H1 (cell line): ENCODE measurements at regions not wholly inside any gene's neighbourhood (a gene's known extent, or its start where the extent isn't known, plus 50 kb on each side); places are given as distances from the start of the nearest gene placed in this dataset.

Source experiments
- CTCF ChIA-PET: fragments of 300-600 bp; sonication (Branson Sonifier 250); formaldehyde crosslinking; loops from one replicate; lab custom pipeline; 2021; ENCODE audit not compliant: partially characterized antibody; lab: Charles Lee
- POLR2A ChIA-PET: fragments of 300-600 bp; sonication (Branson Sonifier 250); formaldehyde crosslinking; loops from one replicate; lab custom pipeline; 2021; ENCODE audit warnings: inconsistent platforms; ENCODE audit not compliant: partially characterized antibody; lab: Charles Lee
- DNase-seq, 2 experiments: peaks; one replicate each; pipeline versions ENCODE4 v3.0.0 to v3.0.0-alpha.2; 2010 to 2022; ENCODE audit warnings: low spot score in 2 of 2, low read depth in 1 of 2, mixed read lengths in 1 of 2
- FAIRE-seq: peaks from 2 replicates; lab custom pipeline; 2011; peaks lifted over from hg19 to GRCh38; lab: Jason Lieb, UNC
- H2AFZ ChIP-seq: 2 replicates; pipeline ENCODE4 v1.8.1; 2012; ENCODE audit warnings: low read length, inconsistent platforms
- H2AK5ac ChIP-seq: 2 replicates; pipeline ENCODE4 v1.6.1; 2013; ENCODE audit warnings: low read depth, low read length
- H2BK120ac ChIP-seq: replicated peaks from 2 replicates; pipeline ENCODE3; 2013; ENCODE audit warnings: low read depth, low read length, inconsistent platforms
- H2BK12ac ChIP-seq: 2 replicates; pipeline ENCODE4 v1.6.1; 2013; ENCODE audit warnings: low read depth, low read length
- H2BK15ac ChIP-seq: 2 replicates; pipeline ENCODE4 v1.6.1; 2013; ENCODE audit warnings: low read length
- H2BK20ac ChIP-seq: 2 replicates; pipeline ENCODE4 v1.6.1; 2013; ENCODE audit warnings: low read length
- H2BK5ac ChIP-seq: 2 replicates; pipeline ENCODE4 v1.6.1; 2013; ENCODE audit warnings: low read depth, low read length
- H3K14ac ChIP-seq: 2 replicates; pipeline ENCODE4 v1.6.1; 2013; ENCODE audit warnings: inconsistent platforms; ENCODE audit not compliant: insufficient read length
- H3K18ac ChIP-seq: 2 replicates; pipeline ENCODE4 v1.6.1; 2013; ENCODE audit warnings: low read length; ENCODE audit errors: extremely low read depth
- H3K23ac ChIP-seq: 2 replicates; pipeline ENCODE4 v1.6.1; 2013; ENCODE audit warnings: inconsistent platforms; ENCODE audit not compliant: insufficient read length
- H3K23me2 ChIP-seq: 2 replicates; pipeline ENCODE4 v1.6.1; 2013; ENCODE audit warnings: low read depth, low read length
- H3K27ac ChIP-seq: 2 replicates; pipeline ENCODE4 v1.6.1; 2011; ENCODE audit warnings: low read depth, low read length, inconsistent platforms
- H3K27me3 ChIP-seq, 4 experiments: replicated peaks in 1 of 4; 1 replicate in 1 of 4; 2 replicates in 3 of 4; pipeline versions ENCODE4 v1.6.1 to v1.8.1; 2011 to 2013; ENCODE audit warnings: low read length in 3 of 4, mild to moderate bottlenecking in 3 of 4, inconsistent platforms in 2 of 4, mixed read lengths in 2 of 4, moderate library complexity in 1 of 4; ENCODE audit not compliant: control insufficient read depth in 3 of 4, insufficient read depth in 3 of 4; ENCODE audit errors: extremely low read depth in 1 of 4
- H3K36me3 ChIP-seq, 4 experiments: 2 replicates each; pipeline versions ENCODE4 v1.6.1 to v1.8.1; 2011 to 2013; ENCODE audit warnings: mild to moderate bottlenecking in 4 of 4, low read length in 3 of 4, moderate library complexity in 2 of 4, control low read depth in 1 of 4, inconsistent platforms in 1 of 4; ENCODE audit not compliant: insufficient read depth in 4 of 4, control insufficient read depth in 2 of 4
- H3K4ac ChIP-seq: replicated peaks from 2 replicates; pipeline ENCODE3; 2013; ENCODE audit warnings: low read length, low read depth, mixed read lengths, inconsistent platforms; ENCODE audit not compliant: insufficient read length
- H3K4me1 ChIP-seq, 4 experiments: replicated peaks in 1 of 4; 1 replicate in 1 of 4; 2 replicates in 3 of 4; pipeline versions ENCODE4 v1.6.1 to v1.8.1; 2011 to 2013; ENCODE audit warnings: low read length in 3 of 4, inconsistent platforms in 2 of 4, mixed read lengths in 1 of 4; ENCODE audit not compliant: insufficient read depth in 4 of 4, control insufficient read depth in 3 of 4
- H3K4me2 ChIP-seq, 2 experiments: 2 replicates each; pipeline versions ENCODE4 v1.6.1 to v1.8.1; 2011 to 2013; ENCODE audit warnings: low read depth in 2 of 2, low read length in 2 of 2, control low read depth in 1 of 2, inconsistent platforms in 1 of 2, mild to moderate bottlenecking in 1 of 2; ENCODE audit not compliant: insufficient read depth in 1 of 2
- H3K4me3 ChIP-seq, 4 experiments: fragments of 200-600, 300-600 bp in 1 of 4; sonication (generic), shearing (Covaris generic), sonication (Bioruptor Twin) in 1 of 4; 2 replicates each; pipeline versions ENCODE4 v1.5.1 to v1.8.1; 2011 to 2016; ENCODE audit warnings: low read length in 4 of 4, low read depth in 3 of 4, control low read depth in 2 of 4, inconsistent platforms in 2 of 4, mild to moderate bottlenecking in 2 of 4, mixed read lengths in 1 of 4, moderate library complexity in 1 of 4; ENCODE audit not compliant: insufficient read depth in 2 of 4; ENCODE audit errors: extremely low read depth in 1 of 4
- H3K56ac ChIP-seq: replicated peaks from 2 replicates; pipeline ENCODE3; 2013; ENCODE audit warnings: low read depth, mild to moderate bottlenecking, mixed read lengths, low read length, inconsistent platforms; ENCODE audit not compliant: insufficient read length
- H3K79me1 ChIP-seq: 2 replicates; pipeline ENCODE4 v1.6.1; 2013; ENCODE audit warnings: low read depth, low read length, control low read depth
- H3K79me2 ChIP-seq, 2 experiments: 2 replicates each; pipeline versions ENCODE4 v1.6.1 to v1.8.1; 2012 to 2013; ENCODE audit warnings: low read length in 2 of 2, mild to moderate bottlenecking in 2 of 2, inconsistent platforms in 1 of 2; ENCODE audit not compliant: insufficient read depth in 2 of 2, control insufficient read depth in 1 of 2
- H3K9ac ChIP-seq, 4 experiments: replicated peaks in 1 of 4; 1 replicate in 1 of 4; 2 replicates in 3 of 4; pipeline versions ENCODE4 v1.6.1 to v1.8.1; 2011 to 2013; ENCODE audit warnings: low read depth in 3 of 4, low read length in 3 of 4, control low read depth in 2 of 4, mild to moderate bottlenecking in 2 of 4, moderate library complexity in 2 of 4, inconsistent platforms in 1 of 4; ENCODE audit errors: extremely low read depth in 1 of 4
- H3K9me3 ChIP-seq, 2 experiments: 2 replicates each; pipeline versions ENCODE4 v1.6.1 to v1.8.1; 2012 to 2013; ENCODE audit warnings: mild to moderate bottlenecking in 2 of 2, moderate library complexity in 2 of 2, control low read depth in 1 of 2, inconsistent platforms in 1 of 2, low read depth in 1 of 2, low read length in 1 of 2, mixed read lengths in 1 of 2; ENCODE audit not compliant: insufficient read depth in 2 of 2
- H4K20me1 ChIP-seq, 2 experiments: replicated peaks in 1 of 2; 2 replicates each; pipeline versions ENCODE3 to v1.8.1; 2011 to 2013; ENCODE audit warnings: inconsistent platforms in 2 of 2, low read length in 2 of 2, mild to moderate bottlenecking in 1 of 2; ENCODE audit not compliant: insufficient read depth in 2 of 2, control insufficient read depth in 1 of 2
- H4K5ac ChIP-seq: 2 replicates; pipeline ENCODE4 v1.6.1; 2013; ENCODE audit warnings: low read length, low read depth, mixed read lengths, inconsistent platforms; ENCODE audit not compliant: insufficient read length
- H4K8ac ChIP-seq: 2 replicates; pipeline ENCODE4 v1.8.0; 2013; ENCODE audit warnings: mild to moderate bottlenecking, moderate library complexity, low read length, inconsistent platforms; ENCODE audit not compliant: insufficient read depth; ENCODE audit errors: extremely low read depth
- H4K91ac ChIP-seq: replicated peaks from 2 replicates; pipeline ENCODE3; 2013; ENCODE audit warnings: low read length, mixed read lengths, inconsistent platforms; ENCODE audit not compliant: insufficient read length
- TAF1 ChIP-seq: IDR thresholded peaks from 2 replicates; pipeline ENCODE4 v1.6.1; 2011; ENCODE audit warnings: mild to moderate bottlenecking, low read depth, low read length
- WGBS, 2 experiments: shearing (Covaris generic) in 1 of 2; methylation state at CpG; one replicate each; pipeline versions ENCODE4 v1.1.6 to v1.1.7; 2013 to 2015; ENCODE audit warnings: low lambda C conversion rate in 2 of 2, mixed read lengths in 2 of 2, inconsistent platforms in 1 of 2, low coverage in 1 of 2, missing lambda C conversion rate in 1 of 2; ENCODE audit not compliant: insufficient replicate concordance in 2 of 2, insufficient coverage in 1 of 2, insufficient read length in 1 of 2; ENCODE audit errors: extremely low coverage in 1 of 2, missing lambda C conversion rate in 1 of 2; 5-methylcytosine and 5-hydroxymethylcytosine counted together

GRCh38 chr14:25843481-25844470 lies 754.1 kb downstream of the NOVA1 start:
- Histone ChIP-seq H2AK5ac (no peak overlapping the region), H4K8ac (no peak overlapping the region), H2AFZ (no peak overlapping the region), H4K20me1 (no peaks in the 10 kb centered on the region), H3K9ac (no peak overlapping the region), H4K5ac (no peak overlapping the region), H3K18ac (no peak overlapping the region), H3K14ac (no peak overlapping the region), H3K56ac (no peak overlapping the region), H3K4me1 (no peaks in the 10 kb centered on the region), H4K91ac (no peak overlapping the region), H2BK5ac (no peak overlapping the region), H3K4me3 (no peak overlapping the region), H2BK120ac (no peak overlapping the region), H3K9me3 (no peaks in the 10 kb centered on the region), H2BK12ac (no peak overlapping the region), H3K4ac (no peak overlapping the region), H3K23me2 (no peaks in the 10 kb centered on the region), H3K27ac (no peak overlapping the region), H3K36me3 (no peaks in the 10 kb centered on the region), H3K79me1 (no peaks in the 10 kb centered on the region), H3K27me3 (no peaks in the 10 kb centered on the region), H2BK15ac (no peak overlapping the region), H2BK20ac (no peak overlapping the region), H3K4me2 (no peak overlapping the region), H3K79me2 (no peaks in the 10 kb centered on the region), H3K23ac (no peak overlapping the region)
- 90% methylated on average over 5 of the region's 5 CpGs; no CpG with 5 or more reads in 1 of the 2 experiments for WGBS, 2 experiments
- ChIA-PET CTCF (interaction anchor here (0.6 to 1.5 kb wide), 2 partner anchors 9 to 357 kb away, joined by 3 to 7 read pairs; no protein-coding TSS in a partner anchor), POLR2A (no interaction called here)
- DNase-seq (no peak), FAIRE-seq (no peak)
- TF ChIP-seq TAF1, result no peak
